ENCODE measurements at regions not wholly inside any gene's neighbourhood (a gene's known extent, or its start where the extent isn't known, plus 50 kb on each side); places are given as distances from the start of the nearest gene placed in this dataset.
"Not testable (repeated sequence)": the region's sequence is repeated elsewhere in the genome, so short reads cannot be mapped to it uniquely, and the experiment has no call there.

DNA sequence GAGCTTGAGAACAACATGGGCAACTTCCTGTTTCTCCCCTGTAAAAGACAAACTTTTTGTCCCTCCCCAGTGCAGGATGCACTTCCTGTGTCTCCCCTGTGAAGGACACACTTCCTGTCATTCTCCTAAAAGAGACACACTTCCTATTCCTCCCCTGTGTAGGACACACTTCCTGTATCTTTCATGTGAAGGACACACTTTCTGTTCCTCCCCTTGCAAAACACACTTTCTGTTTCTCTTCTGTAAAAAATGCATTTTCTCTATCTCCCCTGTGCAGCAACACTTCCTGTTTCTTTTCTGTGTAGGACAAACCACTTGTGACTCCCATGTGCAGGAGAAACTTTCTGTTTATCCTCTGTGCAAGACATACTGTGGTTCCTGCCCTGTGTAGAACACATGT lies 488.6 kb upstream of the USP9Y start:
- DNase-seq (ENCODE audit: low read depth in 2 of 2): no peak

DNA sequence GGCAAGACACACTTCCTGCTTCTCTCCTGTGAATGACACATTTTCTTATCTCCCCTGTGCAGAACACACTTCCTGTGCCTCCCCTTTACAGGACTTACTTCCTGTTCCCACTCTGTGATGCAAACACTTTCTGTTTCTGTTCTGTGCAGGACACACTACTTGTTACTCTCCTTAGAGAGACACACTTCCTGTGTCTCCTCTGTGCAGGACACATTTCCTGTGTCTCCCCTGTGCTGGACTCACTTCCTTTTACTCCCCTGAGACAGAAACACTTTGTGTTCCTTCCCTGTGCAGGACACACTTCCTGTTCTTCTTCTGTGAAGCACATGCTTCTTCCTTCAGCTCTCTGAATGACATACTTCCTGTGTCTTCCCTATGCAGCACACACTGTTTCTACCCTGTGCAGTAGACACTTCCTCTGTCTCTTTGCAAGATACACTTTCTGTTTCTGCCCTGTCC lies 485.4 kb upstream of the USP9Y start:
- no peak for DNase-seq (ENCODE audit: low read depth in 2 of 2)

DNA sequence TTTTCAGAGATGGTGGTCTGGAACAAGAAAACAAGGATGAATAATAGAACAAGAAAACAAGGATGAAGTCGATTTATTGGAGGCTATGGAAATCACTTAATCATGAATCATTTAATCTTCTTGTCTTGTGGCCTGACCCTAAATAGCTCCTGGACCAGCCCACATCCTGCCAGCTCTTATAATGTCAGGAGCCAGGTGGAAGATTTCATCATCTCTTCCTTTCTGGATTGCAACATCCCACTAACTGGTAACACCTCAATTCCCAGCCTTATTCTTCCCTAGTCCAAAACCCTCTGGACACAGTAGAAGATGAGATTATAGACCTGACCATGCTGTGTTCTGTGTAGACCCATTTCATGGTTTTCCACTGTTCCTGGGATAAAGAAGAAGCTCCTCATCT lies 470.1 kb upstream of the USP9Y start:
- no peak for DNase-seq (ENCODE audit: low read depth in 2 of 2)

DNA sequence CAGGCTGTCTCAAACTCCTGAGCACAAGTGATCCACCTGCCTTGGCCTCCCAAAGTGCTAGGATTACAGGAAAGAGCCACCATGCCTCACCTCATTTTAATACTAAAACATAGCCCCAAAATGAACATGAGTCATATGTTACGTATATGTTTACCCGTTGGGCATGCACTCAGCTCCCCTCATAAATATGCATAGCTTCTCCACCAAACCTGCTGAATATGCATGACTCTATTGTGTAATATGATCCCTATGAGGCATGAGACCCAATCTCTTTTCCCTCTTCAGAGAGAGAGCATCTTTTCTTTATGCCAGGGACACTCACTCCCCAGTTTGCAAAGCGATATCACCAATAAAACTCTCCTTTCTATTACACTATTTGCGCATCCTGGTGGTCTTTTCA lies 464.6 kb upstream of the USP9Y start:
- no peak for DNase-seq (ENCODE audit: low read depth in 2 of 2)

DNA sequence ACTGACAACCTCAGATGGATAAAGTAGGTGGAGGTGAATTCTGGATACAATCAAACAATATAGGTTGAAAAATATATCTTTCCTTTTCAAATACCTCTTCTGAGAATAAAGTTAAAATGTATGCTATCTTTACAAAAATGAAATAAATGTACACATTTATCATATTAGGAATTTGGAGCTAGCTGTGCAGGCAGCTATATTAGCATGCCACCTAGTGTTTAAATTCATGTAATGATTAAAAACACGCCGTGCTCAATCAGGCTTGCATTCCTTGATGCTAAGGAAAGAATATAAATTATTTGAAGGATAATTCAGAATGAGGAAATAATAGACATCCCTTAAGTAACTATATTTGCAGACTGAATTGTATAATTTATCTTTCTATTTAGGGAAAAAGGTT lies 460.7 kb upstream of the USP9Y start:
- not testable (repeated sequence) for DNase-seq (ENCODE audit: low read depth in 2 of 2)

DNA sequence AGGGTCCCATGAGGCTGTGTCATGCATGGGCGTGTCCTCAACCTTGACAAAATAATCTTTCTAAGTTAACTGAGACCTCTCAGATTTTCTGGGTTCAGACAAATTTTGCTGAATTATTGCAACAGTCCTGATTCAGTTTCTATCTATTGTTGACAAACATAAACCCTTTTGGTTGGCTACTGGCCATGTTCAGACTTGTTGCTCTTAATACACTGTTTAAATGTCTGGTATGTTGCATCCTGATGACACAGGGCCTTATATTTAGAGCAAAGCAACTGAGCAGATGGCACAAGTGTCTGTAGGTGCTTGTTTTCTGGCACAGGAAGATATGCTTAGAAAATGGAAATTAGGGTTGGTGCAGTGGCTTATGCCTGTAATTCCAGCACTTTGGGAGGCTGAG lies 456.9 kb upstream of the USP9Y start:
- no peak for DNase-seq (ENCODE audit: low read depth in 2 of 2)

DNA sequence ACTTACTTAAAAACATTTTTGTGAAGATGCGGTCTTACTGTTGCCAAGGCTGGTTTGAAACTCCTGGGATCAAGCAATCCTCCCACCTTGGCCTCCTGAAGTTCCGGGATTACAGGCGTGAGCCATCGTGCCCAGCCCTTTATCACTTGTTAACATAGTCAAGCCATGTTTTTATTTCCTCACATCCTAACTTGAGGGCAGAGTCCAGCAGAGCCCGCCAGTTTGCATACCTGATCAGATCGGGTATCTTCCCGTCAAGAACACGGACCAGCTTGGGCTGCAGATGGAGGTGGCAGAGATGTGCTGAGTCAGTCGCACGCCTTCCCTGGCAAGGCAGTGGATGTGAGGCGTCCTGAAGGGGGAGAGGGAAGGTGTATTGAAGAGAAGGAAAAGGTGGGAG lies 447.3 kb upstream of the USP9Y start:
- no peak for DNase-seq (ENCODE audit: low read depth in 2 of 2)

DNA sequence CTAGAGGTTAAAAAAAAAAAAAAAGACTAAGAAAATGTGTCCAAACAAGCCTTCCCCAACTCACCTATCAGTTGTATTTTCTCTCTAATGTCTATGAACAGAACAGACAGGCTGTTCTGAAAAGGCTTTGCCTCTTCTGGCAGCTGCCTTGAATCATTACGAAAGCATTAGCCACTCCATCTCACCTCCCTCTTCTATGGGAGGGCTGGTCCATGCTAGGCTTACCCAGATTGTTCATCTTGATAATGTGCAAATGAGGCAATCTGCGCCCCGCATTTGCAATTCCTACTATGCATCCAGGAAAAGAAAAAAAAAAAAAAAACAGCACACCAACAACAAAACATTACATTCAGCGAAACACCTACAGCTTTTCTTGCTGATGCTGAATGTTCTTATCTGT lies 429.9 kb upstream of the USP9Y start:
- DNase-seq (ENCODE audit: low read depth in 2 of 2): no peak

DNA sequence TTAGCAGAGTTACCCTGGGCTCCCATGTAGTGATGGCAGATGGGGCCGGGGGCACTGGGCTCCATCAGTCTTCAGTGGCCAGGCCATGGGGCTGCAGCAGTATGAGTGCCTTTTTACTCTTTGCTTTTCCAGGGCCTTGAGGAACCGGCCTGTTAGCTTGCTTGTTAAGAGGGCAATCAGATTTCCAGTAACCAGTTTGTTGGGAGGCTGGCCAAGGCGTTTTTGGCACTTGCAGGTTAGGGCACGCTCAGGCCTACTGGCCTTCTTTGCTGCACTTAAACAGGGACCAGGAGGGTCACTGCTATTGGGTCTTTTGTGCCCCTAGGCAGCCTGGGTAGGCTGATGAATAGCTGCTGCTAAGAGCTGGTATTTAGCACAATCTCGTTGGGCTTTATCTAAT lies 415.4 kb upstream of the USP9Y start:
- no peak for DNase-seq (ENCODE audit: low read depth in 2 of 2)

DNA sequence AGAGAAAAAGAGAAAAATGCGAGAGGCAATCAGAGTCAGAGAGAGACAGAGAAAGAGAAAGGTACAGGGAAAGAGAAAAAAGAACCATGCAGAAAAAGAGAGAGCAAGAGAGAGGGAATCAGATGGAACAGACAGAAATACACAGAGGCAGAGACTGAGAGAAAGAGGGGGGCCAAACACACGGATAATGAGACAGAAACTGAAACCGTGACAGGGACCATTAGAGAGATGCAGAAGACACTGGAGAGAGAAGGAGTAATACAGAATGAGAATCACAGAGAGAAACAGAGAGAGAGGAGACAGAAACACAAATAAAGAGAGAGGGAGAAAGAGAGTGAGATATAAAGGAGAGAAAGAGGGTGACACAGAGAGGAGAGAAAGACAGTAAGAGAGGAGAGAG lies 412.1 kb upstream of the USP9Y start:
- no peak for DNase-seq (ENCODE audit: low read depth in 2 of 2)

DNA sequence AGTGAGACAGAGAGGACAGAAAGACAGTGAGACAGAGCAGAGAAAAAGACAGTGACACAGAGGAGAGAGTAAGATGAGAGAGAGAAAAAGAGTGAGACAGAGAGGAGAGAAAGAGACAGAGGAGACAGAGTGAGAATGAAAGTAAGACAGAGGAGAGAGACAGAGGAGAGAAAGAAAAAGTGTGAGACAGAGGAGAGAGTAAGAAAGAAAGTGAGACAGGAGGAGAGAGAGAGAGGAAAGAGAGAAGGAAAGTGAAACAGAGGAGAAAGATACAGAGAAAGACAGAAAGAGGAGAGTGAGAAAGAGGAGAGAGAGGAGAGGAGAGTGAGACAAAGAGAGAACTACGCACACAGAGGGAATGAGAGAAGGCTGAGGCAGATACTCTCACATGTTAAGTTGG lies 411.6 kb upstream of the USP9Y start:
- DNase-seq (ENCODE audit: low read depth in 2 of 2): no peak

DNA sequence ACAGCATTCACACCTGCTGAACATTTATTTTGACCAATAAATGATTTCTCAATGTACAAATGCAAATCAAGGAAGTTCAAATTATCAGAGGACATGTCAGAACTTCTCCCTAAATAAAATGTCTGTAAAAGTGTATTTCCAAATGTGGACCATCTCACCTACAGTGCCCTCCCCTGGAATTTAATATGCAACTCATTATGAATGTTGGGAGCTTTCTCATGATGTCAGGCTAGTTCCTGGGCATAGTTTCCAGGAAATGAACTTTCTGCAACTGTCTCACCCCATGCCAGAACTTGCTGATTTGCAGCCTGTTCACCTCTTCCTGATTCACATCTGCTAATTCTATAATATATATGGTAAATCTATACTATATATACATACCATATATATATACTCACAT lies 408.5 kb upstream of the USP9Y start:
- no peak for DNase-seq (ENCODE audit: low read depth in 2 of 2)

DNA sequence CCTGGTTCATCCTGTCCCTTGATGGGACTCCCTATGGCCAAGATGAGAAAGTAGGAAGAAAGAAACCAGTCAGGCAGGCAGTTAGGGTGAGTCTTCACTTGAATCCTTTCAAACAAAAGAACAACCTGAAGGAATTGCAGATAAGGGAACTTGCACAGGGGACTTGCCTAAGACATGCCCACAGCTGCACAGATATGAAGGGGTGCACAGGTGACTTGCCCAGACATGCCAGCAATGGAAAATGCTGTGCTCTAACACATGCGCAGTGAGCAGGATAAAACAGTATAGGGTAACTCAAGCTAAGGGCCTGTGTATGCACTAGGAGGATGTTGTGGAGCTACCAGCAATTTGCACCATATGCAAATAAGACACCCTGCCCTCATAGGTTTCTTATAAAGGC lies 404.6 kb upstream of the USP9Y start:
- DNase-seq (ENCODE audit: low read depth in 2 of 2): no peak

DNA sequence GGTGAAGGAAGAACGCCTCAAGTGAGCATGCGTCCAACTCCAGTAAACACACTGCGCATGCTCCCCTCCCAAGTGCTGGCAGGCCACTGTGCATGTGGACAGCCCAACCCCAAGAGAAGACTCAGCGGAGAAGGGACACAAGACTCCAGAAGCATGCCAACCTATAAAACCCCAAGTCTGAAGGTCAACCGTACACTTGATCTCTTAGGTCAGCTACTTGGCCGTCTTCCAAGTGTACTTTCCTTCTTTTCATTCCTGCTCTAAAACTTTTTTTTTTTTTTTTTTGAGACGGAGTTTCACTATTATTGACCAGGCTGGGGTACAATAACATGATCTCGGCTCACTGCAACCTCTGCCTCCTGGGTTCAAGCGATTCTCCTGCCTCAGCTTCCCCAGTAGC lies 401.2 kb upstream of the USP9Y start:
- DNase-seq (ENCODE audit: low read depth in 2 of 2): not testable (repeated sequence)

DNA sequence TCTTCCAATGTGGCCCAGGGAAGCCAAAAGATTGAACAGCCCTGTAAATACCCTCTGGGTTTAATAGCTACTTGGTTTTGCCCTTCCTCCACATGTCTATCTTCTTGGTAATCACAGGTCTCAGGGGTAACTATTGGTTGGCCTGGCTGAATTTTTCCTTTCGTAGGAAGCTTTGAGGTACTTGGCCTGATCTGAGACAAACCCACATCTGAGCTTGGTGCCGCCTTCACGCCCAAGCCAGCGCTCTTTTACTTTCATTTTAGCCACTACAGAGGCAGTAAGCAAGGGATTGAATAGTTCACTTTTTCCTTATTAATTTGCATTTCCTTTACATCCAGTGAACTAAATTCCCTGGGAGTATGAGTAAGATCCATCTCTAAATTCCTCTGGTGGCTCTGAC lies 397.6 kb upstream of the USP9Y start:
- no peak for DNase-seq (ENCODE audit: low read depth in 2 of 2)

DNA sequence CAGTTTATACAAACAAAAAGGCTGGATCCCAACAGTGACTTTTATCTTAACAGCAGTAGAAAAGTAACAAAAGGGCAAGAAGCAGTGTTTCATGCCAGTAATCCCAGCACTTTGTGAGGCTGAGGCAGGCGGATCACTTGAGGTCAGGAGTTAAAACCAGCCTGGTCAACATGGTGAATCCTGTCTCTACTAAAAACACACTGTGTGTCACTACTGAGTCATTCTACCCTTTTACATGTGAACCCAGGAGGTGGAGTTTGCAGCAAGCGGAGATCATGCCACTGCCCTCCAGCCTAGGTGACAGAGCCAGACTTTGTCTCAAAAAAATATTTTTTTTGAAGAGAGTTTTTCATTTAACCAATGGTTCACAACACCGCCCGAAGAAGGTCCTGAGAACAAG lies 395.6 kb upstream of the USP9Y start:
- no peak for DNase-seq (ENCODE audit: low read depth in 2 of 2)

DNA sequence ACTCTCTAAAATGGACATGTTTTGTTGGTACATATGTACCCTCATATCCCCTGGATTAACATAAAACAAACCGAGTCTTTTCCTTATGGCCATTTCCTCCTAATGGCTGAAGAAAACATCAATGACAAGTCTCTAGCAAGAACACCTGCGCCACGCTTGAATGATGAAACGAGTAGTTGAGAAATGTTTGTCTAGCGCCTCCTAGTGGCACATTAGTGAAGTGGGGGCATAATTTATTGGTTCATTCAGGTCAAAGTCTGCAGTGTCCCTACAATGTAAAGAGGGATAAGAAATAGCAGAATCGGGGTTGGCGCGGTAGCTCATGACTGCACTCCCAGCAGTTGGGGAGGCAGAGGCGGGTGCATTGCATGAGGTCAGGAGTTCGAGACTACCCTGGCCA lies 391.8 kb upstream of the USP9Y start:
- DNase-seq (ENCODE audit: low read depth in 2 of 2): no peak

DNA sequence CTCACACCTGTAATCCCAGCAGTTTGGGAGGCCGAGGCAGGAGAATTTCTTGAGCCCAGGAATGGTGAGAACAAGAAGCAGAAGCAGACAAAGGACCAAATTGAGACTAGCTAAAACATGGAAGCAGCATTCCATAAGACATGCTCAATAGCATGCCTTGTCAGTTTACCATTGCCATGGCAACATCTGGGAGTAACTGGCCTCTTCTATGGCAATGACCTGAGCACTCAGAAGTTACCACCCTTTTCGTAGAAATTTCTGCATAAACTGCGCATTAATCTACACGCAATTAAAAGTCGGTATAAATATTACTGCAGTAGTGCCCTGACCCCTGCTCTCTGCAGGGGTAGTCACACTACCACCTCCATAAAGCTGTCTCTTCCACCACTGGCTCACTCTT lies 390.2 kb upstream of the USP9Y start:
- DNase-seq (ENCODE audit: low read depth in 2 of 2): no peak

DNA sequence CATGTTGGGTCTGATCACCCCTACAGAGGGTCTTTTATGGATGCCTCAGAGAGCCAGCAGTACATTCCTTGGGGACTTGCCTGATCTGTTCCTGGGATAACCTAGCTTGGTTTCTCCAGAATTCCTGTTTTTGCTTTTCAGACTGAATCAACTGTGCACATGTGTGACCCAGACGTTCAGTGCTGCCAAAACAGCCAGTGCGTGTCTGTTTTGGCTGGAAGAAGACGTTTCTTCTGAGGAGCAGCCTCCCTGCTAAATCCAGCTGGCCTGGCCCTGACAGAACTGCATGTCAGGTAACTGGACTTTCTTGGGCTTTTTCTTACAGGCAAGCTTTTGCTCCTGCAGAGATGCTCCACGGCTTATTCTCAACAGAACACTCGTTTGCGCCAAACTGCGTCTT lies 373.3 kb upstream of the USP9Y start:
- DNase-seq (ENCODE audit: low read depth in 2 of 2): no peak

DNA sequence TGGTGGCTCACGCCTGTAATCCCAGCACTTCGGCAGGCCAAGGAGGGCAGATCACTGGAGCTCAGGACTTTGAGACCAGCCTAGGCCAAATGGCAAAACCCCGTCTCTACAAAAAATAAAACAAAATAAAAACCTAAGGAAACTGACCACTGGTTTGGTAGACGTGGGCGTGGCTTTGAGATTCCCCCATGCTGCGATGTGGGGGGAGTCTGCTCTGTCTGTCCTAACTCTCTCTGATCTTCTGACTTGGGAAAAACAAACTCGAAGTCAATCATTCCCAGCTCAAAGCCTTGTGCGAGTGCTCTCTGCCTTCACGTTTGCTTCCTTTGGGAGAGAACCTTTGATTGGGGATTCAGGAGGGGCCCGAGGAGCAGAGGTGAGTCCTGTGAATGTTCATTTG lies 369.1 kb upstream of the USP9Y start:
- DNase-seq (ENCODE audit: low read depth in 2 of 2): not testable (repeated sequence)

DNA sequence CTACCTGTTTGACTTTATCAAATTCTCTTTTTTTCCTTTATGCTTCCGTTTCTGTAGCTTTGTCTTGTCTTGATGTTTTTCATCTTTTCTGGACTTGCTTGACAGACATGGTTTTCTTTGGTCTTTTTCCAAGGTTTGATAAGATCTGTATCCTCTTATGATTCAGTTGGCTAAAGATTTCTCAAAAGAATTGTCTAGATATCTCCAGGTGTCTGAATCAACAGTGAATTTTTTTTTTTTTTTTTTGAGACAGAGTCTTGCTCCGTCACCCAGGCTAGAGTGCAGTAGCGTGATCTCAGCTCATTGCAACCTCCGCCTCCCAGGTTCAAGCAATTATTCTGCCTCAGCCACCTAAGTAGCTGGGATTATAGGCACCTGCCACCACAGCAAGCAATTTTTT lies 357.8 kb upstream of the USP9Y start:
- no peak for DNase-seq (ENCODE audit: low read depth in 2 of 2)

DNA sequence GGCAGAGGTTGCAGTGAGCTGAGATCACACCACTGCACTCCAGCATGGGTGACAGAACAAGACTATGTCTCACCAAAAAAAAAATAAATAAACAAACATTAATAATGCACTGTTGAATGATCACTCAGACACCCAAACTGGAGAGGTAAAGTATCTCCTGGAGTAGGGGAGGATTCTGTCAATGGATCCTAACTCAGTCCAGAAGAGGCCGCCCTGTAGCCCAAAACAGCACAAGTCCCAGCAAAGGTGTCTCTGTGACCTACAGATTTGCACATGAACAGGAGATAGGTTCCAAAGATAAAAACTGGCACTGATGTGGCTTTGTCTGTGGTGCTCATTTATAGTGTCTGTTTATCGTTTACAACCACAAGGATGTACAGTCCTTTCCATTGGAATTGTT lies 352.9 kb upstream of the USP9Y start:
- no peak for DNase-seq (ENCODE audit: low read depth in 2 of 2)

DNA sequence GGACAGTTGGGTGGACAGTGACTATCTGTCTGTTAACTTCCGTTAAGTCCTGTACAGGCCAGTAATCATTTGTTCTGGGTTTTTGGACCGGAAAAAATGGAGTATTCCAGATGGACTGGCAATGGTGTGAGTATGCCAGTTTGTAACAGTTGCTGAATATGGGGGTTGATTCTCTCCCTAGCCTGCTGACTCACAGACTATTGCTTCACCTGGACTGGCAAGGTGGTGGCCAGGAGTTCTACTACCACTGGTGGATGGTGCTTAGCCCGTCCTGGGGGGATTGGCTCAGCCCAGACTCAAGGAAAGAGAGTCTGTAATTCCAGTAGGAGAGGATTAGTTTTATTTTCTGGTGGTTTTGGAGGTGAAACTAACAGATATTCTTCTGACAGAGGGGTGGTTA lies 343.8 kb upstream of the USP9Y start:
- DNase-seq (ENCODE audit: low read depth in 2 of 2): no peak

DNA sequence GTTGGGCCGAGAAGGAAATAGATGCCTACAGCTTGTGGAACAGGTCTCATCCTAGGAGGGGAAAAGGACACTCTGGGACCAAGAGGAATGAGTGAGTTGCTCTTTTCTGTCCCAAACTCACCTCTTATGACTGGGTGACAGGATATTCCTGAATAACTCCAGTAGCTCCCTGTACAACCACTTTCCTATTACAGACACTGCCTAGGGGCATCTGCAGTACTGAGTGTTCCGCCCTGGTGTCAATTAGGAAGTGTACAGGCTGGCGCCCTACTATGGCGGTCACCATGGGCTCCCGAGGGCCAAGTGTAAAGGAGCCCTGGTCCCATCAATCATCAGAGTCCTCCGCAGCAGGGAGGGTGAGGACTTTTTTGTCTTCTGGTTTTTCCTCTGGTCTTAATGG lies 343.4 kb upstream of the USP9Y start:
- DNase-seq (ENCODE audit: low read depth in 2 of 2): no peak

DNA sequence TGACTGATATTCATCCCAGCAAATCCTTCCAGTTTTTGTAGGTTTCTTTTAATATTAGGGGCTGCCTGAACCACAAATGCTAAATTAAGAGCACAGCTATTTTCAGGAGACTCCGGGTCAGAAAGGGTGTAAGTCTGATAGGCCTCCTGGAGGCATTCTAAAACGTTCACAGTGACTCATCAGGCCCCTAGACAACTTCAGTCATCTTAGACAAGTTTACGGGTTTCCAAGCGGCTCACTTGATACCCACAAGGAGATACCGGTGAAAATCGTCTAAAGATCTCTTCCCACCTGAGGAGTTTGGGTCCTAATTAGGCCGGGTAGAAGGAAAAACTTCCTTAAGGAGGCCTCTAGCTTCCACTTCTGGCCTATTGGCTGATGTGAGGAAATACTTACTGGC lies 342.7 kb upstream of the USP9Y start:
- DNase-seq (ENCODE audit: low read depth in 2 of 2): no peak

All from fibroblast of skin of left biceps (primary cell).